Panc1 (cell line): ENCODE measurements at regions not wholly inside any gene's neighbourhood (a gene's known extent, or its start where the extent isn't known, plus 50 kb on each side); places are given as distances from the start of the nearest gene placed in this dataset.

Experiments used
- TCF7L2 ChIP-seq: IDR thresholded peaks from 2 replicates; pipeline ENCODE4 v1.6.1; 2011; ENCODE audit warnings: mild to moderate bottlenecking, low read depth, low read length, inconsistent platforms
- TF ChIP-seq, protein P1 (sequence below): fragments of 450-650 bp; IDR thresholded peaks from 2 replicates; pipeline ENCODE4 v1.5.1; 2017; ENCODE audit warnings: mild to moderate bottlenecking

DNA sequence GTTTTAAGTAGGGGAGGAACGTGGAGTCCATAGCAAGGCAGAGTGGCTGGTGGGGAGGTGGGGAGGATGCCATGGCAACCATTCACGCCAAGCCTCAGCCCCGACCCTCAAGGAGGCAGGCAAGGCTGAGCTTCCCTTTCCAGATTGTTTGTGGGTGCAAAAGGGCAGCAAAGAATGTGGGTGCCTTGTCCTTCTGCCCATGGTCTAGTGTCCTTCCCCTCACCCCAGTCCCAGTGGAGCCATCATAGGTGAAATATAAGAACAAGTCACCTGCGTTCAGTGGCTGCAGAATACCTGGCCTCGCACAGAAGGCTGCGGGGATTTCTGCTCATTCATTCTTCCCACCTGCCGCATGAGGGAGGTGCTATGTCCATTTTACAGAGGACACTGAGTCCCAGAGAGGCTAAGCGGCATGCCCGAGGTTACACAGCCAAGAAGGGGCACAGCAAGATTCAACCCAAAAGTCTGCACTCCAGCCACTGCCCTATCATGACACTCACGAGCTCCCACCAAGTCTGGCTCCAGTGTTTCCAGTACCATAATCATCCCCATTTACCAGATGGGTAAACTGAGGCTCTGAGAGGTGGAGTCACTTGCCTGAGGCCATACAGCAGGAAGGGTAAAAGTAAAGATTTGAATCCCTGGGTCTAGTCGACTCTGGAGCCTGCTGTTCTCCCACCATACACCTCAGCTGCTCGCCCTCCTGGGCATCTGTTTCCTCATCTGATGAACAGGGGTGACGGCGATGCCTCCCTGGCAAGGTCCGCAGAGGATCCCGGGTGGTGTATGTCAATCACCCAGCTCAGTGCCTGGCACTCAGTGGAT lies 100.8 kb downstream of the CEBPB start:
- TF ChIP-seq, protein P1, sequence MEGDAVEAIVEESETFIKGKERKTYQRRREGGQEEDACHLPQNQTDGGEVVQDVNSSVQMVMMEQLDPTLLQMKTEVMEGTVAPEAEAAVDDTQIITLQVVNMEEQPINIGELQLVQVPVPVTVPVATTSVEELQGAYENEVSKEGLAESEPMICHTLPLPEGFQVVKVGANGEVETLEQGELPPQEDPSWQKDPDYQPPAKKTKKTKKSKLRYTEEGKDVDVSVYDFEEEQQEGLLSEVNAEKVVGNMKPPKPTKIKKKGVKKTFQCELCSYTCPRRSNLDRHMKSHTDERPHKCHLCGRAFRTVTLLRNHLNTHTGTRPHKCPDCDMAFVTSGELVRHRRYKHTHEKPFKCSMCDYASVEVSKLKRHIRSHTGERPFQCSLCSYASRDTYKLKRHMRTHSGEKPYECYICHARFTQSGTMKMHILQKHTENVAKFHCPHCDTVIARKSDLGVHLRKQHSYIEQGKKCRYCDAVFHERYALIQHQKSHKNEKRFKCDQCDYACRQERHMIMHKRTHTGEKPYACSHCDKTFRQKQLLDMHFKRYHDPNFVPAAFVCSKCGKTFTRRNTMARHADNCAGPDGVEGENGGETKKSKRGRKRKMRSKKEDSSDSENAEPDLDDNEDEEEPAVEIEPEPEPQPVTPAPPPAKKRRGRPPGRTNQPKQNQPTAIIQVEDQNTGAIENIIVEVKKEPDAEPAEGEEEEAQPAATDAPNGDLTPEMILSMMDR, result no peak
- TF ChIP-seq TCF7L2, result no peak
